Right lobe of liver (tissue), 4 donors: ENCODE measurements at regions not wholly inside any gene's neighbourhood (a gene's known extent, or its start where the extent isn't known, plus 50 kb on each side); places are given as distances from the start of the nearest gene placed in this dataset.

ENCODE experiments used
- POLR2A ChIP-seq: fragments of 450-650 bp; IDR thresholded peaks from one replicate; pipeline ENCODE4 v1.6.1; 2017; ENCODE audit warnings: antibody characterized with exemption, mild to moderate bottlenecking
- TF ChIP-seq, protein P1 (sequence below), 4 donors: fragments of 200-600 bp in 3 of 4; fragments of 450-650 bp in 1 of 4; IDR thresholded peaks; one replicate each; pipeline versions ENCODE4 v1.5.1 to v1.8.0; 2016 to 2022; ENCODE audit warnings: antibody characterized with exemption in 4 of 4, mild to moderate bottlenecking in 2 of 4
- donor health status: DM: no; HTN: no; CAD: no.
- donor health status: DM: no; HTN: no; CAD: no.
- donor health status: DM: no; HTN: yes; CAD: no.

DNA sequence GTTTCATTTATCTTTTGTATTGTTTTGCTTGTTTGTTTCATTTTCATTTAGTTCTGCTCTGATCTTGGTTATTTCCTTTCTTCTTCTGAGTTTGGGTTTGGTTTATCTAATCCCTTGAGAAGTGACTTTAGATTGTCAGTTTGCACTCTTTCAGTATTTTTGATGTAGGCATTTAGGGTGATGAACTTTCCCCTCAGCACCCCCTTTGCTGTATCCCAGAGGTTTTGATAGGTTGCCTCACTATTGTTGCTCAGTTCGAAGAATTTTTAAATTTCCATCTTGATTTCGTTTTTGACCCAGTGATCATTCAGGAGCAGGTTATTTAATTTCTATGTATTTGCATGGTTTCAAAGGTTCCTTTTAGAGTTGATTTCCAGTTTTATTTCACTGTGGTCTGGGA, 119.6 kb upstream of the SSTR4 start:
- no peak for TF ChIP-seq POLR2A
- TF ChIP-seq, protein P1, sequence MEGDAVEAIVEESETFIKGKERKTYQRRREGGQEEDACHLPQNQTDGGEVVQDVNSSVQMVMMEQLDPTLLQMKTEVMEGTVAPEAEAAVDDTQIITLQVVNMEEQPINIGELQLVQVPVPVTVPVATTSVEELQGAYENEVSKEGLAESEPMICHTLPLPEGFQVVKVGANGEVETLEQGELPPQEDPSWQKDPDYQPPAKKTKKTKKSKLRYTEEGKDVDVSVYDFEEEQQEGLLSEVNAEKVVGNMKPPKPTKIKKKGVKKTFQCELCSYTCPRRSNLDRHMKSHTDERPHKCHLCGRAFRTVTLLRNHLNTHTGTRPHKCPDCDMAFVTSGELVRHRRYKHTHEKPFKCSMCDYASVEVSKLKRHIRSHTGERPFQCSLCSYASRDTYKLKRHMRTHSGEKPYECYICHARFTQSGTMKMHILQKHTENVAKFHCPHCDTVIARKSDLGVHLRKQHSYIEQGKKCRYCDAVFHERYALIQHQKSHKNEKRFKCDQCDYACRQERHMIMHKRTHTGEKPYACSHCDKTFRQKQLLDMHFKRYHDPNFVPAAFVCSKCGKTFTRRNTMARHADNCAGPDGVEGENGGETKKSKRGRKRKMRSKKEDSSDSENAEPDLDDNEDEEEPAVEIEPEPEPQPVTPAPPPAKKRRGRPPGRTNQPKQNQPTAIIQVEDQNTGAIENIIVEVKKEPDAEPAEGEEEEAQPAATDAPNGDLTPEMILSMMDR (IDR thresholded peaks at IDR 0.05), result no peak
